ENCODE measurements at regions not wholly inside any gene's neighbourhood (a gene's known extent, or its start where the extent isn't known, plus 50 kb on each side); places are given as distances from the start of the nearest gene placed in this dataset.
"Not testable (repeated sequence)": the region's sequence is repeated elsewhere in the genome, so short reads cannot be mapped to it uniquely, and the experiment has no call there.

DNA sequence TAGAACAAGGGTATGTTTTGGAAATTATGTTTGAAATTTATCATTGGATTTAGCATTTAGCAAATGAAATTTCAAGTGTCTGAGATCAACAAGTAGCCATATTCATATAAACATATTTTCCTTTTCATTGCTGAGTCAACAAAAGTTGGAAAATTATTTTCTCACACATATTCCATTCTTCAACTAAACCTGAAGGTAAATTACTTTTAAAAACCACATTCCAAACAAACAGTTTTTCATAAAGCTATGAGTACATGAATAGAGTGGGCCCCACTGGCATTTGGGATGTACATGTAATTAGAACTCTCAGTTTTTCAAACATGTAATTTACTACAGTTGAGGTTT, 178.3 kb upstream of the MKLN1 start:
- H3K4me3 ChIP-seq (ENCODE audit: low read length): no peak overlapping the region
- H3K9ac ChIP-seq (ENCODE audit: low read depth, low read length): no peak overlapping the region
- H3K9me3 ChIP-seq (ENCODE audit: insufficient read depth, low read depth, low read length): no peaks in the 10 kb centered on the region
- H3K27ac ChIP-seq (ENCODE audit: low read depth, low read length): no peak overlapping the region
- H3K4me1 ChIP-seq (ENCODE audit: insufficient read depth, low read length): no peaks in the 10 kb centered on the region
- no peaks in the 10 kb centered on the region for H3K27me3 ChIP-seq (ENCODE audit: insufficient read depth, low read length)
- H3K36me3 ChIP-seq (ENCODE audit: insufficient read depth, low read length): no peaks in the 10 kb centered on the region

DNA sequence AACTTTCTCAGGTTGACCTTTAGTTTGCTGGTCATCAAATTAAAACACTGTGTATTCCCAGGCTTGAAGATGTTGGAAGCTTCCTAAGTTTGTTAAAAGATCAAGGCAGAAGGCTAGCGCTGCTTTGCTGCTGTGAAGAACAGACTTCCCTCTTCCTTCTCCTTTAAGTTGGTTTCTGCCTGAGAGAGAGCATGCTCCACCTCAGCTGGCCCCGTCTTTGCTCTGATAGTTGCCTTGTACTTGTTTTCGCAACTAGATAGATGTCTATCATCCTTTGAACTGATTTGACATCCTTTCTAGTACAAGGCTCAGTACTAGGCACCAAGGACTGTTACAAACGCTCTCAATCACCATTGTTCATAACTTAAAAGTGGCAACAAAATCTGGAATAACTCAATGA, 177.8 kb upstream of the MKLN1 start:
- Histone ChIP-seq H3K9me3 (ENCODE audit: insufficient read depth, low read depth, low read length) (no peaks in the 10 kb centered on the region), H3K27me3 (ENCODE audit: insufficient read depth, low read length) (no peaks in the 10 kb centered on the region), H3K27ac (ENCODE audit: low read depth, low read length) (no peak overlapping the region), H3K4me1 (ENCODE audit: insufficient read depth, low read length) (no peaks in the 10 kb centered on the region), H3K4me3 (ENCODE audit: low read length) (no peak overlapping the region), H3K9ac (ENCODE audit: low read depth, low read length) (no peak overlapping the region), H3K36me3 (ENCODE audit: insufficient read depth, low read length) (no peaks in the 10 kb centered on the region)
- 93% methylated on average over 4 of the region's 4 CpGs for WGBS

DNA sequence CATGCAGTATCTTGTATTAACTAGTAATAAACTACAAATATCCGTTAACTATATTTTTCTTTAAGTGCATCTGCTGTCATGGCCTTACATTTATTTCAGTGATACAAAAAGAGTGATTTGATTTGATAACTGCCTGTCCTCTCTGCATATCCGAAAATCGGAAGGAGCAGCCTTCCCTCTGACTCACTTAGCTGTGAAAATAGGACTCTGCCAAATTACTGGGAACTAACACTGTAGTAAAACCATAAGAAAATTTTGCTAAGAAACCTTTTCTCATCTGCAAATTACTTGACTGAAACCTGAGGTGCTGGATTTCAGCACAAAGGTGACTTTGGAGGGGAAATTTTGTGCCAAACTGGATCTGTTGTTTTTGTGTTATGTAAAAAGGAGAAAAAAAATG, 176.6 kb upstream of the MKLN1 start:
- Histone ChIP-seq H3K36me3 (ENCODE audit: insufficient read depth, low read length) (no peaks in the 10 kb centered on the region), H3K27me3 (ENCODE audit: insufficient read depth, low read length) (no peaks in the 10 kb centered on the region), H3K4me1 (ENCODE audit: insufficient read depth, low read length) (no peaks in the 10 kb centered on the region), H3K27ac (ENCODE audit: low read depth, low read length) (no peak overlapping the region), H3K9ac (ENCODE audit: low read depth, low read length) (no peak overlapping the region), H3K9me3 (ENCODE audit: insufficient read depth, low read depth, low read length) (no peaks in the 10 kb centered on the region), H3K4me3 (ENCODE audit: low read length) (no peak overlapping the region)
- WGBS: 91% methylated on average over 3 of the region's 3 CpGs

DNA sequence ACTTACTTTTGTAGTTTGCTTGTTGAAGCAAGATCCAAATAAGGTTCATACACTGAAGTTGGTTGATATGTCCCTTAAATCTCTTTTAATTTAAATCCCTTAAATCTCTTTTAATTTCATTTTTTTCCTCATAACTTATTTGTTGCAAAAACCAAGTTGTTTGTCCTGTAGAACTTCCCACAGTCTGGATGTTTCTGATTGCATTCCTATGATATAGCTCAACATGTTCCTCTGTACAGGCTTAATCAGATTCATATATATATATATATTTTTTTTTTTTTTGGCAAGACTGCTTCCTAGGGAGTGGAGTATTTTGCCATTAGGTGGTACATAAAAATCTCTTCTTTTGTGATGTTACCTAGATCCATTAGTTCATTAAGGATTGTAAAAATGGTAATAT, 174.9 kb upstream of the MKLN1 start:
- Histone ChIP-seq H3K4me1 (ENCODE audit: insufficient read depth, low read length) (peaks cover 6% of the 10 kb centered on the region; the same call in 1 of the 2 replicates), H3K4me3 (ENCODE audit: low read length) (no peak overlapping the region), H3K9me3 (ENCODE audit: insufficient read depth, low read depth, low read length) (no peaks in the 10 kb centered on the region), H3K27ac (ENCODE audit: low read depth, low read length) (no peak overlapping the region), H3K36me3 (ENCODE audit: insufficient read depth, low read length) (no peaks in the 10 kb centered on the region), H3K27me3 (ENCODE audit: insufficient read depth, low read length) (no peaks in the 10 kb centered on the region), H3K9ac (ENCODE audit: low read depth, low read length) (no peak overlapping the region)

DNA sequence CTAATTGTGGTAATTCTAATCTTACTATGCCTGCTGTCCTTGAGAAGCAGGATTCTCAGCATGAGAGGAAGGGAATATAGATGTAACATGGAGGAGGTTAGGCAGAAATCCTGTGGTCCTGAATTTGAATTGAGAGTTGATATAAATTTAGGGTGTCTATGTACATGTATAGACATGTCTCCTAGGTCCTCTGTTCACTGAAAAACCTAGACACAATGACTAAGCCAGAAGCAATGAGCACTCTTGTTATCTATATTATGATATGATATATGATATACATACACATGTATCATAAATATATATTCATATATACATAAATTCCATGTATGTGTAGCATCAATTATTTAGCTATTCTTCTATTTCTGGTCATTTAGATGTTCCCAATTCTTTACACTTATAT, 173.3 kb upstream of the MKLN1 start:
- H3K27ac ChIP-seq (ENCODE audit: low read depth, low read length): no peak overlapping the region
- H3K9me3 ChIP-seq (ENCODE audit: insufficient read depth, low read depth, low read length): no peaks in the 10 kb centered on the region
- peaks cover 7% of the 10 kb centered on the region; the same call in 1 of the 2 replicates for H3K4me1 ChIP-seq (ENCODE audit: insufficient read depth, low read length)
- H3K4me3 ChIP-seq (ENCODE audit: low read length): no peak overlapping the region
- H3K9ac ChIP-seq (ENCODE audit: low read depth, low read length): no peak overlapping the region
- H3K36me3 ChIP-seq (ENCODE audit: insufficient read depth, low read length): no peaks in the 10 kb centered on the region
- no peaks in the 10 kb centered on the region for H3K27me3 ChIP-seq (ENCODE audit: insufficient read depth, low read length)

DNA sequence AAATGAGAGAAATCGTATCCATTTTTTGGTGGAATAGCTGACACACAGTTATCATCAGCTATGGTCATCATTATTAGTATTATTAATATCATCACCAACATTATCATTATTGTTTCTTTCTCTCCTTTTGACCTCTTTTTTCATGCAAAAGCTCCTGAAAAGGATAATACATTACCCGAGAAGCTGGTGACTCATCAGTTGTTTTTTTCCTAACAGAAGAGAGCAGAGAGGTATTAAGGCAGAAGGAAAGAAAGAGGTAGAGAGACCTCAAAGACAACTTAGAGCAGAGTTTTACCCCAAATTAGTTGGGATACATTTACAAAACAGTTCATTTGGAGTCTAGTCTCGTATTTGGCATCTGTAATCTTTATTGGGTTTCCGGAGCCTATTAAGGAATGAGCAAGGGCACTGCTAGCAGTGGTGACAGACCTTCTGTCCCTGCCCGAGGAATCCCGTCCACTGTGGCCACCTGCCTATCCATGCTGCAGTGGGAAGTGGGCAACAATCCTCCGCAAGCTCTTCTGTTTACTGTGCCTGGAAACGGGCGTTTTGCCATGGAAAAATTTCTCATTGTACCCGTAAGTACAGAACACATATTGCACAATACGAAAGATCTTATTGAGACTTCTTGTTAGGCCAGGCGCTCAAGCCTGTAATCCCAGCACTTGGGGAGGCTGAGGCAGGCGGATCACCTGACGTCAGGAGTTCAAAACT, 170.0 kb upstream of the MKLN1 start:
- Histone ChIP-seq H3K36me3 (ENCODE audit: insufficient read depth, low read length) (no peaks in the 10 kb centered on the region), H3K27me3 (ENCODE audit: insufficient read depth, low read length) (no peaks in the 10 kb centered on the region), H3K27ac (ENCODE audit: low read depth, low read length) (no peak overlapping the region), H3K4me3 (ENCODE audit: low read length) (no peak overlapping the region), H3K9me3 (ENCODE audit: insufficient read depth, low read depth, low read length) (no peaks in the 10 kb centered on the region), H3K4me1 (ENCODE audit: insufficient read depth, low read length) (peaks cover 7% of the 10 kb centered on the region; the same call in 1 of the 2 replicates), H3K9ac (ENCODE audit: low read depth, low read length) (no peak overlapping the region)
- 88% methylated on average over 13 of the region's 14 CpGs for WGBS

DNA sequence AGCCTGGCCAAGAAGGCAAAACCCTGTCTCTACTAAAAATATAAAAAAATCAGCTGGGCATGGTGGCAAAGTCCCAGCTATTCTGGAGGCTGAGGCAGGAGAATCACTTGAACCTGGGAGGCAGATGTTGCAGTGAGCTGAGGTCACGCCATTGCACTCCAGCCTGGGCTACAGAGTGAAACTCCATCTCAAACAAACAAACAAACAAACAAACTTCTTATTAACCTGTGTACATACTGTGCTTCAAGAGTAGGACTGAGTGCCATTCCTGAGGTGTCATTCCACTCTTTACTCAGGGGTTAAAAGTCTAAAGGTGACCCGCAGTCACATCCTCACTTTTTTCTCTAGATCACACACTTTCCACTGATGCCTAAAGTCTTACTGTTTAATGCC, 169.4 kb upstream of the MKLN1 start:
- WGBS: 97% methylated on average over 2 of the region's 2 CpGs
- H3K9ac ChIP-seq (ENCODE audit: low read depth, low read length); H3K27ac ChIP-seq (ENCODE audit: low read depth, low read length); H3K27me3 ChIP-seq (ENCODE audit: insufficient read depth, low read length); H3K4me1 ChIP-seq (ENCODE audit: insufficient read depth, low read length); H3K36me3 ChIP-seq (ENCODE audit: insufficient read depth, low read length); H3K9me3 ChIP-seq (ENCODE audit: insufficient read depth, low read depth, low read length); H3K4me3 ChIP-seq (ENCODE audit: low read length): not testable (repeated sequence)

DNA sequence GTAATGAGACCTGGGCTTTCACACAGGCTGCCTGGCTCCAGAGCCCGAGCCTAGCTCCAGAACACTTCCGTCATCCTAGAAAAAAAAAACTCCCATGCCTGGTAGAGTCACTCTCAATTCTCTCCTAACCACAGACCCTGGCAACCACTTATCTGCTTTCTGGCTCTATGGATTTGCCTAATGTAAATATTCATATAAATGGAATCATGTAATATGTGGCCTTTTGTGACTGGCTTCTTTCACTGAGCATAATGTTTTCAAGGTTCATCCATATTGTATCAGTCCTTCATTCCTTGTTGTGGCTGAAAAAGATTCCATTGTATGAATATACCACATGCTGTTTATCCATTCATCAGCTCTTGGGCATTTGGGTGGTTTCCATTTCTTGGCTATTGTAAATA, 167.7 kb upstream of the MKLN1 start:
- WGBS: 95% methylated on average over 2 of the region's 2 CpGs

DNA sequence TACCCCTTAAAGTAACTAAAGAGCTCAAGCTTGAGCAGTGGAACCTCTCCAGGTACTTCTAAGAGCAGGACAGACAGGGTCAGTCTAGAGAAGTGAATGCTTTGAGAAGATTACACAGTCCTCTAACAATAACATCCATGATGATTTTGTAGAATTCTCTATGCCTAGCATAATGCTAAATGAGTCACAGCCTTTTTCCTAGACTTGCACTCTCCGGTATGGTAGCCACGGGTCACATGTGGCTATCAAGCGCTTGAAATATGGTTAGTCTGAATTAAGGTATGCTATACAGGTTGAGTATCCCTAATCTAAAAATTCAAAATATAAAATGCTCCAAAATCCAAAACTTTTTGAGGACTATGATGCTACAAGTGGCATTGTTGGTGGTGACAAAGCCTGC, 166.6 kb upstream of the MKLN1 start:
- Histone ChIP-seq H3K4me3 (ENCODE audit: low read length) (no peak overlapping the region), H3K9me3 (ENCODE audit: insufficient read depth, low read depth, low read length) (no peaks in the 10 kb centered on the region), H3K36me3 (ENCODE audit: insufficient read depth, low read length) (no peaks in the 10 kb centered on the region), H3K9ac (ENCODE audit: low read depth, low read length) (no peak overlapping the region), H3K4me1 (ENCODE audit: insufficient read depth, low read length) (peaks cover 21% of the 10 kb centered on the region), H3K27me3 (ENCODE audit: insufficient read depth, low read length) (no peaks in the 10 kb centered on the region), H3K27ac (ENCODE audit: low read depth, low read length) (no peak overlapping the region)
- WGBS: 86% methylated on average over 3 of the region's 3 CpGs

More for the DNA sequence above, 167.7 kb upstream of the MKLN1 start:
- no peak overlapping the region for H3K9ac ChIP-seq (ENCODE audit: low read depth, low read length)
- no peaks in the 10 kb centered on the region for H3K27me3 ChIP-seq (ENCODE audit: insufficient read depth, low read length)
- no peaks in the 10 kb centered on the region for H3K9me3 ChIP-seq (ENCODE audit: insufficient read depth, low read depth, low read length)
- H3K27ac ChIP-seq (ENCODE audit: low read depth, low read length): no peak overlapping the region
- peaks cover 21% of the 10 kb centered on the region for H3K4me1 ChIP-seq (ENCODE audit: insufficient read depth, low read length)
- no peak overlapping the region for H3K4me3 ChIP-seq (ENCODE audit: low read length)
- H3K36me3 ChIP-seq (ENCODE audit: insufficient read depth, low read length): no peaks in the 10 kb centered on the region

DNA sequence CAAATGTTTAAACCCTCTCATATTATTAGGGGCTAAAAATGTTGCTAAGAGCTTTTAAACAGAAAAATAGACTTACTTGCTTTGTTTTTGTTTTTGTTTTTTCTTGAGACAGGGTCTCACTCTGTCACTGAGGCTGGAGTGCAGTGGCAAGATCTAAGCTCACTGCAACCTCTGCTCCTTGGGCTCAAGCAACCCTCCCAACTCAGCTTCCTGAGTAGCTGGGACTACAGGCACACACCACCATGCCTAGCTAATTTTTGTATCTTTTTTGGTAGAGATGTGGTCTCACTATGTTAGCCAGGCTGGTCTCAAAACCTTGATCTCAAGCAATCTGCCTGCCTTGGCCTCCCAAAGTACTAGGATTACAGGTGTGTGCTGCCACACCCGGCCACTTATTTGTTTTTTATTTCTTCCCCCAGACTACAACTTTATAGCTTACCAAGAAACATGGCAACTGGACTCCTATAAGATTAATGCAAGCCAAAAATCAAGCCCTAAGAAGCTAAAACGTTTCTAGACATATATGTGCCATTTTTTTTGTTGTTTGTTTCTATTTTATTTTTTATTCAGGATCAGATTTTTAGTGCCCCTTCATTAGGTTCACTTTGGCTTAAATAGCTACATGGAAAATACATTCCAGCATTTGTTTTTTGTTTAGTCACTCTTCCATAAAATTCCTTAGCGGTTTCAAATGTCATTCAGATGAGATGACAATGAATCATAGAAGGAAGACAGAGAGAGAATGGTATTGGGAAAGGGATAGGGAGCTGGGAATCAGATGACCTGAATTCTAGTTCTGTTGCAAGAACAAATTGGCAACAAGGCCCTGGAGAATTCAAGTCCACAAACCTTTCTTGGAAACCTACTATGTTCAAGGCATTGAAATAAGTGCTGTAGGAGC, 163.4 kb upstream of the MKLN1 start:
- 71% methylated on average over 3 of the region's 3 CpGs for WGBS
- H3K4me3 ChIP-seq (ENCODE audit: low read length): no peak overlapping the region
- H3K27me3 ChIP-seq (ENCODE audit: insufficient read depth, low read length): no peaks in the 10 kb centered on the region
- no peaks in the 10 kb centered on the region for H3K9me3 ChIP-seq (ENCODE audit: insufficient read depth, low read depth, low read length)
- no peaks in the 10 kb centered on the region for H3K36me3 ChIP-seq (ENCODE audit: insufficient read depth, low read length)
- H3K27ac ChIP-seq (ENCODE audit: low read depth, low read length): no peak overlapping the region
- peaks cover 14% of the 10 kb centered on the region for H3K4me1 ChIP-seq (ENCODE audit: insufficient read depth, low read length)
- no peak overlapping the region for H3K9ac ChIP-seq (ENCODE audit: low read depth, low read length)

DNA sequence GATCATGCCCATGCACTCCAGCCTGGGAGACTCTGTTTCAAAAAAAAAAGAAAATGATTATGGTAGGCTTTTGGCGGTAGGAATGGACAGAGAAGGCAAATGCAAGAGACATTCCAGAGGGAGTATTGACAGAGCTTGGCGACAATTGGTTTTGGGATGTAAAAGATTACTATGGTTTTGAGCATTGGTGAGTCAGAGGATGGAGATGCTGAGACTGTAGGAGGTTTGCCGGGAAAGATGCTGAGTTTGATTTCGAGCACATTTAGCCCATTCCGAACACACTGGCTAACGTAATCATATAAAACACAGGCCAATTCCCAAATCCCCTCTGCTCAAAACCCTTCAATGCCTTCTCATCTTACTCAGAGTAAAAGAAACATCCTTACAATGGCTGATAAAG, 161.6 kb upstream of the MKLN1 start:
- H3K36me3 ChIP-seq (ENCODE audit: insufficient read depth, low read length): no peaks in the 10 kb centered on the region
- H3K4me1 ChIP-seq (ENCODE audit: insufficient read depth, low read length): peaks cover 14% of the 10 kb centered on the region
- no peaks in the 10 kb centered on the region for H3K27me3 ChIP-seq (ENCODE audit: insufficient read depth, low read length)
- WGBS: 92% methylated on average over 6 of the region's 6 CpGs
- H3K9ac ChIP-seq (ENCODE audit: low read depth, low read length): no peak overlapping the region
- no peak overlapping the region for H3K4me3 ChIP-seq (ENCODE audit: low read length)
- no peaks in the 10 kb centered on the region for H3K9me3 ChIP-seq (ENCODE audit: insufficient read depth, low read depth, low read length)
- no peak overlapping the region for H3K27ac ChIP-seq (ENCODE audit: low read depth, low read length)

All from HUES64 (cell line).